Adrenal gland (tissue), 9 donors: ENCODE measurements at regions not wholly inside any gene's neighbourhood (a gene's known extent, or its start where the extent isn't known, plus 50 kb on each side); places are given as distances from the start of the nearest gene placed in this dataset.
"Not testable (repeated sequence)": the region's sequence is repeated elsewhere in the genome, so short reads cannot be mapped to it uniquely, and the experiment has no call there.

Source experiments
- DNase-seq, 7 donors: peaks; one replicate each; pipeline ENCODE4 v3.0.0-alpha.2; 2019 to 2020
- H3K27ac ChIP-seq, 5 donors: fragments of 200-600 bp; sonication (generic) in 4 of 5; 1 replicate in 3 of 5; 2 replicates in 2 of 5; pipeline versions ENCODE4 v1.5.1 to v1.8.0; 2016 to 2020; ENCODE audit warnings: mild to moderate bottlenecking in 1 of 5
- H3K27me3 ChIP-seq: fragments of 200-600 bp; 2 replicates; pipeline ENCODE4 v1.8.0; 2021
- H3K36me3 ChIP-seq, 2 donors: fragments of 200-600 bp; replicated peaks in 1 of 2; 1 replicate in 1 of 2; 2 replicates in 1 of 2; pipeline versions ENCODE4 v1.5.1 to v1.8.0; 2018 to 2022
- H3K4me1 ChIP-seq, 2 donors: fragments of 200-600 bp; replicated peaks in 1 of 2; 1 replicate in 1 of 2; 2 replicates in 1 of 2; pipeline versions ENCODE4 v1.5.1 to v1.8.0; 2018 to 2021
- H3K4me3 ChIP-seq, 4 donors: fragments of 200-600 bp; sonication (generic) in 3 of 4; one replicate each; pipeline ENCODE4 v1.5.1; 2016 to 2018
- H3K9me3 ChIP-seq, 3 donors: fragments of 200-600 bp; sonication (generic) in 1 of 3; replicated peaks in 1 of 3; 1 replicate in 2 of 3; 2 replicates in 1 of 3; pipeline versions ENCODE4 v1.5.1 to v1.8.0; 2016 to 2021
- CTCF ChIP-seq, 6 experiments: fragments of 450-650 bp in 4 of 6; fragments of 200-600 bp in 2 of 6; sonication (generic) in 1 of 6; IDR thresholded peaks; 1 replicate in 5 of 6; 2 replicates in 1 of 6; pipeline versions ENCODE4 v1.5.1 to v1.8.0; 2016 to 2021; ENCODE audit warnings: antibody characterized with exemption in 6 of 6, mild to moderate bottlenecking in 2 of 6, moderate library complexity in 1 of 6
- POLR2A ChIP-seq, 2 donors: fragments of 450-650 bp; IDR thresholded peaks; one replicate each; pipeline ENCODE4 v1.6.1; 2017; ENCODE audit warnings: antibody characterized with exemption in 2 of 2, mild to moderate bottlenecking in 2 of 2, moderate library complexity in 1 of 2
- WGBS, 4 donors: extraction: QIAGEN DNeasy Blood & Tissue Kit in 2 of 4; methylation state at CpG; one replicate each; pipeline versions ENCODE4 v1.1.5 to v1.1.7; 2013 to 2017; 5-methylcytosine and 5-hydroxymethylcytosine counted together
- intact Hi-C, 2 donors: fragments of 100-400 bp; cut with DNase I; formaldehyde crosslinking; loops; one replicate each; pipeline versions ENCODE4 v1.14.1 to v1.15.0; 2022 to 2023
- donor health status: healthy with polysubstance abuse.
- donor health status: Bipolar disorder and iron deficiency.
- donor health status: DM: yes; HTN: yes; CAD: no.
- donor health status: DM: no; HTN: no; CAD: no.
- donor health status: DM: no; HTN: no; CAD: no.

GRCh38 chr4:177989503-177990201 is 547.4 kb upstream of the AGA start:
- H3K27ac ChIP-seq: no peak overlapping the region
- H3K27me3 ChIP-seq: no peaks in the 10 kb centered on the region
- TF ChIP-seq CTCF (IDR thresholded peaks at IDR 0.05) (no peak), POLR2A (IDR thresholded peaks at IDR 0.05) (no peak)
- WGBS, 4 donors: 56 to 64% (median 58%) methylated on average over 4 of the region's 4 CpGs
- no peaks in the 10 kb centered on the region for H3K4me1 ChIP-seq
- no peaks in the 10 kb centered on the region for H3K9me3 ChIP-seq
- no peak for DNase-seq
- no peak overlapping the region for H3K4me3 ChIP-seq
- intact Hi-C loops: no loop called here
- no peaks in the 10 kb centered on the region for H3K36me3 ChIP-seq

GRCh38 chr4:178003098-178003657 is 560.9 kb upstream of the AGA start:
- no peak overlapping the region for H3K4me3 ChIP-seq
- intact Hi-C loops: no loop called here
- no peak for TF ChIP-seq CTCF (IDR thresholded peaks at IDR 0.05)
- no peak for TF ChIP-seq POLR2A (IDR thresholded peaks at IDR 0.05)
- WGBS, 4 donors: 73 to 79% (median 76%) methylated on average over 5 of the region's 5 CpGs
- no peak for DNase-seq
- H3K36me3 ChIP-seq: no peaks in the 10 kb centered on the region
- H3K4me1 ChIP-seq: no peaks in the 10 kb centered on the region
- H3K9me3 ChIP-seq: no peaks in the 10 kb centered on the region
- no peaks in the 10 kb centered on the region for H3K27me3 ChIP-seq
- no peak overlapping the region for H3K27ac ChIP-seq

- Histone ChIP-seq H3K27me3 (no peaks in the 10 kb centered on the region), H3K4me1 (no peaks in the 10 kb centered on the region), H3K27ac (no peak overlapping the region), H3K9me3 (no peaks in the 10 kb centered on the region), H3K4me3 (no peak overlapping the region), H3K36me3 (no peaks in the 10 kb centered on the region)
- intact Hi-C loops: no loop called here
- no peak for DNase-seq
- 52 to 71% (median 55%) methylated on average over 3 of the region's 3 CpGs for WGBS, 4 donors
- no peak for TF ChIP-seq POLR2A (IDR thresholded peaks at IDR 0.05)
- TF ChIP-seq CTCF (IDR thresholded peaks at IDR 0.05): no peak
Measured at GRCh38 chr4:178010596-178010995, 568.4 kb upstream of the AGA start.

- H3K36me3 ChIP-seq, intact Hi-C loops, H3K4me1 ChIP-seq, H3K27me3 ChIP-seq, H3K27ac ChIP-seq, DNase-seq, H3K4me3 ChIP-seq, H3K9me3 ChIP-seq: not testable (repeated sequence)
- 89 to 93% (median 91%) methylated on average over 19 to 27 of the region's 27 CpGs for WGBS, 4 donors
Measured at GRCh38 chr4:178015046-178015445, 572.8 kb upstream of the AGA start.

- H3K36me3 ChIP-seq: no peaks in the 10 kb centered on the region
- no peak overlapping the region for H3K27ac ChIP-seq
- no peak for TF ChIP-seq CTCF (IDR thresholded peaks at IDR 0.05)
- TF ChIP-seq POLR2A (IDR thresholded peaks at IDR 0.05): no peak
- no peak for DNase-seq
- no peaks in the 10 kb centered on the region for H3K4me1 ChIP-seq
- no peaks in the 10 kb centered on the region for H3K27me3 ChIP-seq
- H3K4me3 ChIP-seq: no peak overlapping the region
- intact Hi-C loops: no loop called here
- peaks cover 0 to 5% (median 0%) of the 10 kb centered on the region in 3 donors for H3K9me3 ChIP-seq
- 29 to 47% (median 34%) methylated on average over 3 of the region's 3 CpGs for WGBS, 4 donors
Measured at GRCh38 chr4:178026999-178027398, 584.8 kb upstream of the AGA start.
